CD4-positive, alpha-beta T cell treated with Interferon alpha-2 for 1 hour (primary cell): ENCODE measurements at regions not wholly inside any gene's neighbourhood (a gene's known extent, or its start where the extent isn't known, plus 50 kb on each side); places are given as distances from the start of the nearest gene placed in this dataset.
A peak's percentile ranks its signal among the peaks of the same experiment; 100 is the strongest.

Experiments
- DNase-seq, 2 donors: peaks; one replicate each; pipeline ENCODE4 v3.0.0-alpha.2; 2020 to 2022

DNA sequence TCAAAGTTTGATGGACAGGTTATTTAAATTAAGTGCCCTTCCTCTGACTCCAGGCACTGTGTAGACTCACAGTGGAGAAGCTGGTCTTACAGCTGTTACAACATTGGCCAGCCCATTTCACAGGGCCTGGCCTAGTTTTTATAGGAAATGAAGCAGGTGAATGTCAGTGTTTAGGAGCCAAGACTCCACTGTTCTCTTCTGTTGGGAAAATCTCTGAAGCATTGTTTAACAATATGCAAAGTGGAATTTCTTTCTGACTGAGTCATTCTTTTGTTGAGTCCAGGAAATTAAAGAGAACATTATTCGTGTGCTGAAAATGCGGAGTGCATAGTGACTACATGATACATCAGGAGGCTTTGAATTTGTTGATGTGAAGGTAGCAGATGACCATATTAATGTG lies 64.7 kb downstream of the ARRDC4 start:
- no peak for DNase-seq

GRCh38 chr15:98034731-98035130 lies 74.2 kb downstream of the ARRDC4 start:
- DNase-seq, result no peak

GRCh38 chr15:98035134-98035533 lies 74.6 kb downstream of the ARRDC4 start:
- DNase-seq, result no peak

- no peak for DNase-seq
Observed at GRCh38 chr15:98035577-98036010, 75.1 kb downstream of the ARRDC4 start.

DNA sequence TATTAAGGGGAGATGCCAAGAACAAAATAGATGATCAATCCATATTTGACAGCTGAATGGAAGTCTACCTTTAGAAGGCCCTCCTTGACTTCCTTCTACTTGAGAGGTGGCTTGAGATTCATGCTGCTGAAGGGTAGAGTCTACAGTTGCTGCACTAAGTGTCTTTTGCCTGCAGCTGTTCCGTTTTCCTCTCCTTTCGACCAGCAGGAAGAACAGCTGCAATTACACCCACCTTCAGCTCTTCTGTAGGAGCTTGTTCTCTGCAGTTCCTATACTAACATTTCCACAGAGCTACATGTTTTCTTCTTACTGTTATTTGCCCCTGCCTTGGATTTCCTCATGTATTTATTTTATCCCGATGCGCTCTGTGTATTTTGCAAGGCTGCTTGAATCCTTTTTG lies 79.1 kb downstream of the ARRDC4 start:
- DNase-seq, result no peak

GRCh38 chr15:98040146-98040545 lies 79.6 kb downstream of the ARRDC4 start:
- DNase-seq, result no peak

DNA sequence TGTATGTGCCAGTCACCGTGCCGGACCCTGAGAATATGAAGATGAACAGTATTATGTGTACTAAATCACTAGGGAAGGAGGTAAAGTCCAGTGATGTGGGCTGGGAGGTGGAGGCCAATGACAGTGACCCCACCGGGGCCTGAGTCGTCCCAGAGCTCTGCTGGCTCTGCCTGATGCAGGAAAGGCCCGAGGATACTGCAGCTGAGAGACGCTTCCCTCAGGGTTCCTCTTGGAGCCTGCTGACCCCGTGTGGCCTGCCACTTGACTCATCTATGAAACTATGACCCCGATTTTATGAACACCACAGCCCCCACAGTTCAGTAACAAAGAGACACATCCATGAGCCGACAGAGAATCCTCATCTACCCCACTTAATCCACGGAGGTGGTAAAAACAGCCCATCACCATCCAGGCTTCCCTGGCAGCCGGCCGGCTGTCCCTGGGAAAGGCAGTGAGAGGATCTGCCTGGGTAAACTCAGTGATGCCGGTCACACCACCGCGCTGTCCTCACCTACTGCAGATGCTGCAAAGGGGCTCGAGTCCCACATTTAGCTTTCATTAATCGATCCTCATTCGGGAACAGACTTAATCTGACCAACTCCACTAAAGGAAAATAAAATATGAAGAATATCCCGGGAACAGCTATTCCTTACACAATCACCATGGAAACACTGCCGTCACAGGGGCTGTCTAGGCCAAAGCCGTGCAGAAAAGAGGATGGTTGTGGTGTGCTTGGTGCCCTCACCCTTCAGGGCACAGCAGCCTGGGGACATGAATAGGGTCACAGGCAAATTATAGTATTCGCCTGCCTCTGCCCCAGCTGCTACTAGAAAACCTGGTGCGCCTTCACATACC lies 82.9 kb downstream of the ARRDC4 start:
- no peak for DNase-seq

GRCh38 chr15:98051734-98052133 lies 91.2 kb downstream of the ARRDC4 start:
- no peak for DNase-seq

GRCh38 chr15:98057453-98057852 lies 97.0 kb downstream of the ARRDC4 start:
- no peak for DNase-seq

DNA sequence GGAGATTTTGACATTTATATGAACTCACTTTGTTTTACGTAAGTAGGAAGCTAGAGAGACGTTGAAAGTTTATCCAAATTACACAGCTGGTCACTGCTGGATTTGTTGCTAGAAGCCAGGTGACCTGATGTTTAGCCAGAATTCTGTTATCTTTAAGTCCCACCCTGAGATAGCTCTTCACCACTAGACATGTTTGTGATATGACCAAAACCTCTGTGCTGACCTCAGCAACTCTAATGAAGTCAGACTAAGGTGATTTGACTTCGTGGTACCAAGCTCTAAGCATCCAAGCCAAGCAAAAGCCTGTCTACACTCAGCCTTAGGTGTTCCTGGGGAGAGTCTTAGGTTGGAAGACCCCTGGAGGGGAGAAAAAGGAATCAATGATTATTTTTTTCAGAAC lies 102.4 kb downstream of the ARRDC4 start:
- no peak for DNase-seq

DNA sequence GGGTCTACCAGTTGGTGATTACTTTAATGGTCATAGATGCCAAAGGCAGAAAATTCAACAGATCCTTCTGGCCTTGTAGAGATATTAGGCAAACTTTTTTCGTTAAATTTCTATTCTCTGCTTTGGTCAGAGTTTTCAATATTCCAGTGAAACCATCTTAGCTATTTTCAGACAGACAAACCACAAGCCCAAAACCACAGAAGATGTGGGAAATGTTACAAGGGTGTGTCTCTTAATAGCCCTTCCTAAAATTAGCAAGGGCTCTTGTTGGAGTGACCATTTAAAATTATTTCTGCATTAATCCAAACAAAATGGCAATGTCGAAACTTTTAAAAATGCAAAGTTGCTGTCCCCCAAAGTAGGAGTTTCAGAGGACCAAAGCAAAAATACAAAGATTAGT lies 102.8 kb downstream of the ARRDC4 start:
- DNase-seq, result no peak

GRCh38 chr15:98063871-98064270 lies 103.4 kb downstream of the ARRDC4 start:
- no peak for DNase-seq

GRCh38 chr15:98067339-98067738 lies 106.8 kb downstream of the ARRDC4 start:
- DNase-seq, result no peak

DNA sequence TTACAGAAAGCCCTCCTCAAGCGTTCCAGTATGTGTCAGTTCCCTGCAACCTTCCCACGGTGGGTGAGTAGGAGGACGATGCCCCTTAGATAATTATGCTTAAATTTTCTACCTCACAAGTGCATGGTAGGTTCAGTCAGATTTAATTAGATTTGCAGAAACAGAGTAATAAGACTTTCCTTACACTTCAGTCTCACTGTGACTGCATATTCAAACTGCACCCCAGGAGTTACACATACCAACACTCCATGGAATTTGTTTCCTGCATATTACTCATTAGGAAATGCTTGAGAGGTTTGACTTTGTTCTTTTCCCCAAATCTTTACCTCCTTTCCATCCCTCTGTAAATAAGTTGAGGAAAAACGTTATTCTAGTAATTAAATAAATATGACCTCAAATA lies 108.8 kb downstream of the ARRDC4 start:
- no peak for DNase-seq

DNA sequence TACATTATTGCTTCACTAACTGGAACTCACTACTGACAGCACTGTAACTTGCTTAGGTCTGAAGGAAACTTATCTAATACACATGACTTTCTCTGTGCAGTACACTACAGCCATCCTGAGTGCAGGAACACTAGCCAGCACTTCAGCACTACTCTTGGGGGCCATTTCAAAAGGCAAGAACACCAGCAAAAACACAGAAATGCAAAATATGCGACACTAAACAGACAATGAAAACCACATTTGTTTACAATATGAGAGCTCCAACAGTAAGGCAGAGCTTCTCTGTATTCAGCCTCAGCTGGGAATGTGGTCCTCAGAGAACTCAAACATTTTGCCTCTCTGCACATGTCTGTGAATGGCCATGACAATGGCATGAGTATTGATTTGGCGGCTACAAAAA lies 109.6 kb downstream of the ARRDC4 start:
- no peak for DNase-seq

- no peak for DNase-seq
Observed at GRCh38 chr15:98071786-98072185, 111.3 kb downstream of the ARRDC4 start.

GRCh38 chr15:98075441-98075840 lies 114.9 kb downstream of the ARRDC4 start:
- DNase-seq, result no peak

DNA sequence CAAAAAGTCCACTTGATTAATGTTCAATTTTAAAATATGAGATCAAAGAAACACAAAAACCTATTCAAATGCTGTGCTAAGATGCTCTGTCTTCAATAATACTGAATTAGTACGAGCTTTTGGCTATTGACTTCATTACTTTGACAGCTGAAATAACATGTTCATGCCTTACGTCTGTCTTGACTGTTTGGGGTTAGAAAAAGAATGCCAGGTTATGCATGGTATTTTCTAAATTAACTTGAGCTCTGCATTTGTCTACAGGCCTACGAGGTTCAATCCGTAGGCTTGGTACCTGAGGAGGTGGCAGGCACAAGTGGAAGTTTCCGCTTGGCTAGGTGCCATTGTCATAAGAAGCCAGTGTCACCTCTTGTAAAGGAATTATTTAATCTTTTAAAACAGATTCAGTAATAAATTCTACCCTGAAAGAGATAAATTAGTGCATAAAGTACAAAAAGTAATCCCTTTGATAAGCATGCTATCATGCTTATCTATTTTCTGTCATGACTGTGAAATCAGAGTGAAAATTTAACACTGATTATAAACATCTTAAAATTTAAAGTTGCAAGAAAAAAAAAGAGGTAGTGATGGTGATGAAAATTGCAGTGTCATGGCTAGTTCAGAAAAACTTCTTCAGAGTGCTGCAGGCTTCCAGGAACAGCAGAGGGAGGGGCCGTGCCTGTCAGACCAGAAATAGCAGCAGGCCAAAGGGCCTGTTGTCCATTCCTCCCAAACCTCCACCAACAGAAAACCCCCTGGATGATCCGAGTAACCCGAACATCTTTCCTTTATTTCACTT lies 115.7 kb downstream of the ARRDC4 start:
- peak in 1 of 2 donors; percentile 41 for DNase-seq

- no peak for DNase-seq
Observed at GRCh38 chr15:98077186-98077585, 116.7 kb downstream of the ARRDC4 start.

GRCh38 chr15:98080791-98081190 lies 120.3 kb downstream of the ARRDC4 start:
- no peak for DNase-seq

GRCh38 chr15:98083203-98083910 lies 122.9 kb downstream of the ARRDC4 start:
- DNase-seq, result no peak

GRCh38 chr15:98085003-98085639 lies 124.6 kb downstream of the ARRDC4 start:
- DNase-seq, result peak; percentile 30 to 39
